NT2/D1 (cell line): ENCODE measurements at regions not wholly inside any gene's neighbourhood (a gene's known extent, or its start where the extent isn't known, plus 50 kb on each side); places are given as distances from the start of the nearest gene placed in this dataset.
A peak's percentile ranks its signal among the peaks of the same experiment; 100 is the strongest.

Experiments used
- DNase-seq: peaks from one replicate; pipeline ENCODE4 v3.0.0-alpha.2; 2011; ENCODE audit warnings: low read depth, low spot score
- H3K27me3 ChIP-seq: 2 replicates; pipeline ENCODE4 v1.6.0; 2011; ENCODE audit warnings: mild to moderate bottlenecking; ENCODE audit not compliant: insufficient read length, insufficient read depth
- H3K36me3 ChIP-seq: 2 replicates; pipeline ENCODE4 v1.6.1; 2011; ENCODE audit warnings: mild to moderate bottlenecking, low read length, mixed read lengths; ENCODE audit not compliant: insufficient read depth, insufficient read length
- H3K4me1 ChIP-seq: 2 replicates; pipeline ENCODE4 v1.5.1; 2011; ENCODE audit not compliant: insufficient read depth, insufficient read length
- H3K4me3 ChIP-seq: 2 replicates; pipeline ENCODE4 v1.5.1; 2011; ENCODE audit warnings: low read depth; ENCODE audit not compliant: insufficient read length
- H3K9ac ChIP-seq: 2 replicates; pipeline ENCODE4 v1.6.0; 2011; ENCODE audit warnings: low read depth; ENCODE audit not compliant: insufficient read length
- H3K9me3 ChIP-seq: 2 replicates; pipeline ENCODE4 v1.5.1; 2011; ENCODE audit warnings: mild to moderate bottlenecking, low read length; ENCODE audit not compliant: insufficient read depth
- SUZ12 ChIP-seq: IDR thresholded peaks from 2 replicates; pipeline ENCODE4 v1.6.1; 2011; ENCODE audit not compliant: insufficient read length, insufficient read depth; ENCODE audit errors: extremely low read depth
- YY1 ChIP-seq: IDR thresholded peaks from 2 replicates; pipeline ENCODE4 v1.6.1; 2011; ENCODE audit not compliant: insufficient read length, insufficient read depth
- ZNF274 ChIP-seq: IDR thresholded peaks from 2 replicates; pipeline ENCODE4 v1.6.1; 2011; ENCODE audit warnings: mild to moderate bottlenecking, low read depth, low read length

DNA sequence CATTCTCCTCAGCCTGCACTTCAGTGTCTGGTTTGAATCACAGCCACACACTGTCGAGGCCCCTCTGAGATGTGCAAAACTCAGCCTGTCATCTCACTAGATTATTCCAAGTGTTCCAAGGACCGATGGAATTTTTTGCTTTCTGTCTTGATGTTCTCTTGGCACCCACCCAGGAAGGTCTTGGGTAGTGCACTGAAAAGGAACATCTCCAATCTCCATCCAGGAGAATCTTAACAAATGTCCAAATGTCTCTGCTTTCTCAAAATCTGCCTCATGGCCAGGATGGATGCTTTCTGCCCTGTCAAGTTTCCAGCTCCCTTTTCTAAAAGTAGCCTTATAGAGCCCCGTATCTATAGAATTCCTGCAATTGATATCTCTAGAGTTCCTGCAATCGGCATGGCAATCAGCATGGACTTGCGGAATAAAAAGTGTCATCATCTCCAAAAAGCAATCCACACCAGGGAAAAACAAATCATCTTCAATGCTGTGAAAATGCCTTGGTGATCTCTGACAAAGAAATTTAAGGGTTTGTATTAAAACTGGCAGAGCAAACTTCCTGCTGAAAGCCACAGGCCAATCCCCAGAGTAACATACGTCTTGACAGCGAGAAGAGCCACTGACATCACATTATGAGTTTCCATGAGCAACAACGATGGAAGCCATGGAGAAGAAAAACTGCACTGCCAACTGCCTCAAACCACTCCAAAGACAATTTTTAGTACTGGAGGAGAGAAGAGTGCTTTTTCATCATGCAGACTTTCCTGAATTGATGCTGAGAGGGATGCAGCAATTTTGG is 215.3 kb upstream of the FAM9B start:
- Histone ChIP-seq H3K9me3 (peaks cover 2% of the 10 kb centered on the region; the same call in 1 of the 2 replicates), H3K4me3 (no peak overlapping the region), H3K27me3 (no peaks in the 10 kb centered on the region), H3K4me1 (no peaks in the 10 kb centered on the region), H3K9ac (no peak overlapping the region), H3K36me3 (no peaks in the 10 kb centered on the region)
- no peak for DNase-seq
- TF ChIP-seq ZNF274, result no peak
- TF ChIP-seq SUZ12, result no peak
- TF ChIP-seq YY1, result no peak

GRCh38 chrX:9252182-9252581 is 212.7 kb upstream of the TBL1X start:
- H3K4me3 ChIP-seq, result no peak overlapping the region
- no peaks in the 10 kb centered on the region for H3K4me1 ChIP-seq
- no peak overlapping the region for H3K9ac ChIP-seq
- DNase-seq, result peak; percentile 63
- H3K36me3 ChIP-seq, result no peaks in the 10 kb centered on the region
- TF ChIP-seq YY1 (no peak), ZNF274 (no peak), SUZ12 (no peak)
- no peaks in the 10 kb centered on the region for H3K27me3 ChIP-seq
- H3K9me3 ChIP-seq, result peaks cover 8% of the 10 kb centered on the region; the same call in 1 of the 2 replicates

- Histone ChIP-seq H3K9ac (no peak overlapping the region), H3K4me3 (no peak overlapping the region), H3K27me3 (no peaks in the 10 kb centered on the region), H3K4me1 (no peaks in the 10 kb centered on the region), H3K9me3 (peaks cover 8% of the 10 kb centered on the region; the same call in 1 of the 2 replicates), H3K36me3 (no peaks in the 10 kb centered on the region)
- no peak for TF ChIP-seq ZNF274
- no peak for TF ChIP-seq YY1
- TF ChIP-seq SUZ12, result no peak
- no peak for DNase-seq
Observed at GRCh38 chrX:9253211-9253610, 211.6 kb upstream of the TBL1X start.

GRCh38 chrX:9257718-9258420 is 207.0 kb upstream of the TBL1X start:
- H3K4me3 ChIP-seq, result no peak overlapping the region
- no peaks in the 10 kb centered on the region for H3K4me1 ChIP-seq
- no peak for TF ChIP-seq ZNF274
- TF ChIP-seq YY1, result no peak
- no peak for TF ChIP-seq SUZ12

DNA sequence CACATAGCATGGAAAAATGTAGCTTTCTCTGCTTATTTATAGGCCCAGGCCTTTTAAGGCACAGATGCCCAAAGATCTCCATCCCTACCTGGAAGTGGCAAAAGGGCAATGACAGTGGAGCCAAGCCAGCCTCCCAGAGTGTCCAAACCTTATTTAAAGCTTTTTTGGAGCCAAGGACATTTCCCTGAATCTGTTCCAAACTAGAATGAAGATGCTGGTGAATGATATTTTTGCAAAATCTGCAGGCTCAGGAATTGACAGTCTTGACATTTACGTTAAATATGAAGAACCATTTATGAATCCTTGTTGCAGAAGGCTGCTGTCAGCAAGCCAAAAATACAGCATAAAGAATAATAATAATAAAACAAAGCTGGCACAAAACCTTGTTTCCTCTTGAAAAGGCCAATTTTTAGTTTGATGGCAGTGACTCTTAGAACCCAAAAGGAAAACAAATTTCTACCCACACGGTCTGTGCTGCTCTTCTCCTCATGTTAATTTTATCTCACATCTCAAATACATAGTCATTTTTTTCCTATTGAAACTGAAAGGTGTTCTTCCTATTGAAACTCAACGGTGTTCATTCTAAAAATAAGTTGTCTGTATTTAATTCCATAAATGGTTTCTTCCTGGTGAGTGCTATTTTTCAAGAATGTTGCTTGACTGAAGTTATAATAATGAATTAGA is 206.3 kb upstream of the TBL1X start:
- DNase-seq, result no peak

More at GRCh38 chrX:9257718-9258420, 207.0 kb upstream of the TBL1X start:
- H3K36me3 ChIP-seq, result no peaks in the 10 kb centered on the region
- H3K27me3 ChIP-seq, result no peaks in the 10 kb centered on the region
- no peak overlapping the region for H3K9ac ChIP-seq
- peaks cover 8% of the 10 kb centered on the region; the same call in 1 of the 2 replicates for H3K9me3 ChIP-seq
- no peak for DNase-seq

GRCh38 chrX:9260603-9261002 is 204.3 kb upstream of the TBL1X start:
- no peaks in the 10 kb centered on the region for H3K27me3 ChIP-seq
- H3K9ac ChIP-seq, result no peak overlapping the region
- H3K36me3 ChIP-seq, result no peaks in the 10 kb centered on the region
- no peaks in the 10 kb centered on the region; the same call in 1 of the 2 replicates for H3K9me3 ChIP-seq
- no peaks in the 10 kb centered on the region for H3K4me1 ChIP-seq
- no peak for DNase-seq
- no peak for TF ChIP-seq ZNF274
- TF ChIP-seq YY1, result no peak
- TF ChIP-seq SUZ12, result no peak
- no peak overlapping the region for H3K4me3 ChIP-seq

More for the DNA sequence above, 206.3 kb upstream of the TBL1X start:
- no peaks in the 10 kb centered on the region for H3K36me3 ChIP-seq
- no peak overlapping the region for H3K9ac ChIP-seq
- H3K27me3 ChIP-seq, result no peaks in the 10 kb centered on the region
- TF ChIP-seq YY1 (no peak), SUZ12 (no peak), ZNF274 (no peak)
- H3K4me1 ChIP-seq, result no peaks in the 10 kb centered on the region
- H3K4me3 ChIP-seq, result no peak overlapping the region
- peaks cover 8% of the 10 kb centered on the region; the same call in 1 of the 2 replicates for H3K9me3 ChIP-seq

- H3K9me3 ChIP-seq, result no peaks in the 10 kb centered on the region
- DNase-seq, result no peak
- no peaks in the 10 kb centered on the region for H3K27me3 ChIP-seq
- H3K4me1 ChIP-seq, result no peaks in the 10 kb centered on the region
- no peak overlapping the region for H3K9ac ChIP-seq
- TF ChIP-seq SUZ12 (no peak), YY1 (no peak), ZNF274 (no peak)
- no peaks in the 10 kb centered on the region for H3K36me3 ChIP-seq
- no peak overlapping the region for H3K4me3 ChIP-seq
Observed at GRCh38 chrX:9267415-9267814, 197.4 kb upstream of the TBL1X start.
